Peyer's patch (tissue), 4 donors: ENCODE measurements at regions not wholly inside any gene's neighbourhood (a gene's known extent, or its start where the extent isn't known, plus 50 kb on each side); places are given as distances from the start of the nearest gene placed in this dataset.

ENCODE experiments used
- POLR2A ChIP-seq, 2 donors: fragments of 450-650 bp; IDR thresholded peaks; one replicate each; pipeline ENCODE4 v1.5.1; 2017; ENCODE audit warnings: antibody characterized with exemption in 2 of 2, mild to moderate bottlenecking in 2 of 2, moderate library complexity in 2 of 2
- TF ChIP-seq, protein P1 (sequence below), 6 experiments: fragments of 450-650 bp in 4 of 6; fragments of 200-600 bp in 2 of 6; sonication (generic) in 1 of 6; IDR thresholded peaks; one replicate each; pipeline ENCODE4 v1.5.1; 2017 to 2019; ENCODE audit warnings: antibody characterized with exemption in 6 of 6, mild to moderate bottlenecking in 3 of 6, moderate library complexity in 1 of 6

DNA sequence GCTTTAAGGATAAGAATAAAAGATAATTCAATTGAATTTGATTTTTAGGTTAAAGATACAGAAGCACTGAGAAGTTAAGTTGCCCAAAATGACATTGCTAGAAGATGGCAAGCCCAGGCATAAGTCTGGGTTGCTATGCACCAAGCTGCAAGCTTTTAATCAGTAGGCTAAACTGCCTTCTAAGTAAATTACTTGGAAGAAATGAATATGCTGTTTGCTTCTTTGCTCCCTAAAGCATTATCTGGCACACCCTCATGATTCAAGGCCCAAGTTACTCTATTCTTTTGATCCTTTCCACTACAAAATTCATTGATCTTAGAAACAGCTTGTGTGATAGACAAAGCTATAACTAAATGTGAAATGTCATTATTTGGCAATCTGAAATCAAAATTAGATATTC lies 1991.1 kb downstream of the ARAP2 start:
- no peak for TF ChIP-seq POLR2A (IDR thresholded peaks at IDR 0.05)
- TF ChIP-seq, protein P1, sequence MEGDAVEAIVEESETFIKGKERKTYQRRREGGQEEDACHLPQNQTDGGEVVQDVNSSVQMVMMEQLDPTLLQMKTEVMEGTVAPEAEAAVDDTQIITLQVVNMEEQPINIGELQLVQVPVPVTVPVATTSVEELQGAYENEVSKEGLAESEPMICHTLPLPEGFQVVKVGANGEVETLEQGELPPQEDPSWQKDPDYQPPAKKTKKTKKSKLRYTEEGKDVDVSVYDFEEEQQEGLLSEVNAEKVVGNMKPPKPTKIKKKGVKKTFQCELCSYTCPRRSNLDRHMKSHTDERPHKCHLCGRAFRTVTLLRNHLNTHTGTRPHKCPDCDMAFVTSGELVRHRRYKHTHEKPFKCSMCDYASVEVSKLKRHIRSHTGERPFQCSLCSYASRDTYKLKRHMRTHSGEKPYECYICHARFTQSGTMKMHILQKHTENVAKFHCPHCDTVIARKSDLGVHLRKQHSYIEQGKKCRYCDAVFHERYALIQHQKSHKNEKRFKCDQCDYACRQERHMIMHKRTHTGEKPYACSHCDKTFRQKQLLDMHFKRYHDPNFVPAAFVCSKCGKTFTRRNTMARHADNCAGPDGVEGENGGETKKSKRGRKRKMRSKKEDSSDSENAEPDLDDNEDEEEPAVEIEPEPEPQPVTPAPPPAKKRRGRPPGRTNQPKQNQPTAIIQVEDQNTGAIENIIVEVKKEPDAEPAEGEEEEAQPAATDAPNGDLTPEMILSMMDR (IDR thresholded peaks at IDR 0.05), result no peak
